ENCODE measurements at regions not wholly inside any gene's neighbourhood (a gene's known extent, or its start where the extent isn't known, plus 50 kb on each side); places are given as distances from the start of the nearest gene placed in this dataset.

DNA sequence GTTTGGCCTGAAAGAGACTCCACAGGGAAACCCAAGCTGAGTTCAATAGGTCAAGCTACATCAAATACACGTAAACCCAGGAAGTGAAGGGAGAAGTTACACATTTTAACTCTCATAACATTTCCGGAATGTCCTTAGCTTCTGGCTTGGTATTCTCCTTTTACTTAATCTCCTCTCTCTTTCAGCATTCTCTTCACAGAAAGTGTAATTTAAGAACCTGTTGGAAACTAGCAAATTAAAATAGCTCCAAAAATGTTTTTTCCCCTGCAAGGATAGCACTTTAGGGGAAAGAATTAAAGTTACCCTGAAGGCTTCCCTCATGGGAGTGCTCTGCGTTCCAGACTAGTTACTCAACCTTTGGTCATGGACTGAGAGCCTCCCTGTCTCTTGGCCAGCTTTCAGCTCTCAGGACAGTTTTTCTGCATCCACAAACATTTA lies 292.7 kb upstream of the TARS1 start (continued):
- TF ChIP-seq, protein P1, sequence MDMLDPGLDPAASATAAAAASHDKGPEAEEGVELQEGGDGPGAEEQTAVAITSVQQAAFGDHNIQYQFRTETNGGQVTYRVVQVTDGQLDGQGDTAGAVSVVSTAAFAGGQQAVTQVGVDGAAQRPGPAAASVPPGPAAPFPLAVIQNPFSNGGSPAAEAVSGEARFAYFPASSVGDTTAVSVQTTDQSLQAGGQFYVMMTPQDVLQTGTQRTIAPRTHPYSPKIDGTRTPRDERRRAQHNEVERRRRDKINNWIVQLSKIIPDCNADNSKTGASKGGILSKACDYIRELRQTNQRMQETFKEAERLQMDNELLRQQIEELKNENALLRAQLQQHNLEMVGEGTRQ (IDR thresholded peaks at IDR 0.05; ENCODE audit: borderline replicate concordance, low read depth, low read length): no peak
- no peak for TF ChIP-seq SMC3 (IDR thresholded peaks at IDR 0.05; ENCODE audit: low read depth, low read length)
- TF ChIP-seq SIN3A (IDR thresholded peaks at IDR 0.05; ENCODE audit: borderline replicate concordance, low read depth, low read length): no peak
- TF ChIP-seq YY1 (IDR thresholded peaks at IDR 0.05; ENCODE audit: low read depth): no peak
- 0 out of 2 replicates have a peak, but pooled peaks have one; percentile 10 for TF ChIP-seq MEF2A (IDR thresholded peaks at IDR 0.05; ENCODE audit: borderline replicate concordance, low read depth)
- no peak for TF ChIP-seq TAF1 (IDR thresholded peaks at IDR 0.05; ENCODE audit: borderline replicate concordance, low read depth, low read length)
- TF ChIP-seq RCOR1 (IDR thresholded peaks at IDR 0.05; ENCODE audit: low read length): no peak
- TF ChIP-seq ELF1 (IDR thresholded peaks at IDR 0.05): peak; percentile 71; the same call in 1 of the 2 replicates
- TF ChIP-seq, protein P2, sequence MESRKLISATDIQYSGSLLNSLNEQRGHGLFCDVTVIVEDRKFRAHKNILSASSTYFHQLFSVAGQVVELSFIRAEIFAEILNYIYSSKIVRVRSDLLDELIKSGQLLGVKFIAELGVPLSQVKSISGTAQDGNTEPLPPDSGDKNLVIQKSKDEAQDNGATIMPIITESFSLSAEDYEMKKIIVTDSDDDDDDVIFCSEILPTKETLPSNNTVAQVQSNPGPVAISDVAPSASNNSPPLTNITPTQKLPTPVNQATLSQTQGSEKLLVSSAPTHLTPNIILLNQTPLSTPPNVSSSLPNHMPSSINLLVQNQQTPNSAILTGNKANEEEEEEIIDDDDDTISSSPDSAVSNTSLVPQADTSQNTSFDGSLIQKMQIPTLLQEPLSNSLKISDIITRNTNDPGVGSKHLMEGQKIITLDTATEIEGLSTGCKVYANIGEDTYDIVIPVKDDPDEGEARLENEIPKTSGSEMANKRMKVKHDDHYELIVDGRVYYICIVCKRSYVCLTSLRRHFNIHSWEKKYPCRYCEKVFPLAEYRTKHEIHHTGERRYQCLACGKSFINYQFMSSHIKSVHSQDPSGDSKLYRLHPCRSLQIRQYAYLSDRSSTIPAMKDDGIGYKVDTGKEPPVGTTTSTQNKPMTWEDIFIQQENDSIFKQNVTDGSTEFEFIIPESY (IDR thresholded peaks at IDR 0.05; ENCODE audit: borderline replicate concordance, low read depth): no peak
- TF ChIP-seq, protein P3, sequence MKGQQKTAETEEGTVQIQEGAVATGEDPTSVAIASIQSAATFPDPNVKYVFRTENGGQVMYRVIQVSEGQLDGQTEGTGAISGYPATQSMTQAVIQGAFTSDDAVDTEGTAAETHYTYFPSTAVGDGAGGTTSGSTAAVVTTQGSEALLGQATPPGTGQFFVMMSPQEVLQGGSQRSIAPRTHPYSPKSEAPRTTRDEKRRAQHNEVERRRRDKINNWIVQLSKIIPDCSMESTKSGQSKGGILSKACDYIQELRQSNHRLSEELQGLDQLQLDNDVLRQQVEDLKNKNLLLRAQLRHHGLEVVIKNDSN (IDR thresholded peaks at IDR 0.05; ENCODE audit: borderline replicate concordance, low read depth): no peak
- TF ChIP-seq, protein P4, sequence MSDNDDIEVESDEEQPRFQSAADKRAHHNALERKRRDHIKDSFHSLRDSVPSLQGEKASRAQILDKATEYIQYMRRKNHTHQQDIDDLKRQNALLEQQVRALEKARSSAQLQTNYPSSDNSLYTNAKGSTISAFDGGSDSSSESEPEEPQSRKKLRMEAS (IDR thresholded peaks at IDR 0.05; ENCODE audit: low read depth): peak; percentile 34; the same call in 1 of the 2 replicates
- TF ChIP-seq NFIC (IDR thresholded peaks at IDR 0.05; ENCODE audit: borderline replicate concordance): peak; percentile 85

DNA sequence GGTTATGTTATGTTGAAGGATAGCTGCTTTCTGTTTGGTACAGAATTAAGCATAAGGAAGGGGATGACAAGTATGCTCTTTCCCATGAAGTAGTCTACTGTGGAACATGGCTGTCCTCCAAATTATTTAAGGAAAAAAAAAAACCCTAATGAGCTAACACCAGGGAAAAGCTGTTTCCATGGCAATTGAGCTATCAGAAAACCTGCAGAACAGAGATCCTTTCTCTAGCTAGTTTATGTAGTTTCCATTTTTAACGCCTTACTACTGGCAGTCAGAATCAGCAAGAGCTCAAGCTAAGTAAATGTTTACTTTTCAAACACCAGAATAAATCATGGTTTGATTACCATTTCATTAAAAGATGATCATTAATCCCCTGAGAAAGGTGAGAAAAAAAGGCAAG lies 287.4 kb upstream of the TARS1 start:
- H3K4me2 ChIP-seq: no peak overlapping the region
- no peak overlapping the region for H3K27ac ChIP-seq (ENCODE audit: low read depth in 2 of 2, low read length in 1 of 2)
- no peaks in the 10 kb centered on the region for H3K27me3 ChIP-seq (ENCODE audit: insufficient read depth)
- H3K4me1 ChIP-seq (ENCODE audit: control insufficient read depth in 1 of 2, insufficient read depth in 2 of 2, low read depth in 1 of 2, low read length in 1 of 2): 0 out of 4 replicates have a peak, but pooled peaks cover 0 to 6% of the 10 kb centered on the region in 2 experiments
- no peak overlapping the region for H2AFZ ChIP-seq (ENCODE audit: low read depth)
- H3K4me3 ChIP-seq (ENCODE audit: low read depth in 2 of 2, low read length in 1 of 2): no peak overlapping the region
- H3K36me3 ChIP-seq (replicated peaks in 1 of 2; ENCODE audit: control insufficient read depth in 1 of 2, insufficient read depth in 2 of 2, low read length in 1 of 2): no peaks in the 10 kb centered on the region
- POLR2A ChIA-PET: no interaction called here
- H3K79me2 ChIP-seq (ENCODE audit: insufficient read depth): no peaks in the 10 kb centered on the region
- H3K9me2 ChIP-seq: no peaks in the 10 kb centered on the region
- no peaks in the 10 kb centered on the region for H4K20me1 ChIP-seq (ENCODE audit: insufficient read depth)
- CTCF ChIA-PET: no interaction called here
- no peaks in the 10 kb centered on the region for H3K9me3 ChIP-seq
- no peak for DNase-seq
- H3K9ac ChIP-seq: no peak overlapping the region
- 28% methylated on average over 1 of the region's 1 CpG for WGBS (ENCODE audit: low lambda C conversion rate)
- H3F3A ChIP-seq (replicated peaks; ENCODE audit: insufficient read depth): peaks cover 17% of the 10 kb centered on the region
- TF ChIP-seq SMC3 (IDR thresholded peaks at IDR 0.05; ENCODE audit: low read depth, low read length) (no peak), SIN3A (IDR thresholded peaks at IDR 0.05; ENCODE audit: borderline replicate concordance, low read depth, low read length) (no peak), NRF1 (IDR thresholded peaks at IDR 0.05; ENCODE audit: low read depth, low read length) (no peak), POLR2AphosphoS5 (IDR thresholded peaks at IDR 0.05; ENCODE audit: low read depth, low read length) (no peak), FOXM1 (IDR thresholded peaks at IDR 0.05; ENCODE audit: low read depth) (no peak), EZH2phosphoT487 (IDR thresholded peaks at IDR 0.05; ENCODE audit: borderline replicate concordance, low read depth) (no peak), TAF1 (IDR thresholded peaks at IDR 0.05; ENCODE audit: borderline replicate concordance, low read depth, low read length) (no peak), EP300 (IDR thresholded peaks at IDR 0.05; ENCODE audit: borderline replicate concordance in 1 of 2, low read depth in 1 of 2, low read length in 1 of 2) (no peak), YY1 (IDR thresholded peaks at IDR 0.05; ENCODE audit: low read depth) (no peak), FOXJ3 (CRISPR knock-in tag; IDR thresholded peaks at IDR 0.05) (no peak), CHD2 (IDR thresholded peaks at IDR 0.05; ENCODE audit: low read length, partially characterized antibody) (no peak), TCF12 (IDR thresholded peaks at IDR 0.05) (no peak)
- TF ChIP-seq, protein P5, sequence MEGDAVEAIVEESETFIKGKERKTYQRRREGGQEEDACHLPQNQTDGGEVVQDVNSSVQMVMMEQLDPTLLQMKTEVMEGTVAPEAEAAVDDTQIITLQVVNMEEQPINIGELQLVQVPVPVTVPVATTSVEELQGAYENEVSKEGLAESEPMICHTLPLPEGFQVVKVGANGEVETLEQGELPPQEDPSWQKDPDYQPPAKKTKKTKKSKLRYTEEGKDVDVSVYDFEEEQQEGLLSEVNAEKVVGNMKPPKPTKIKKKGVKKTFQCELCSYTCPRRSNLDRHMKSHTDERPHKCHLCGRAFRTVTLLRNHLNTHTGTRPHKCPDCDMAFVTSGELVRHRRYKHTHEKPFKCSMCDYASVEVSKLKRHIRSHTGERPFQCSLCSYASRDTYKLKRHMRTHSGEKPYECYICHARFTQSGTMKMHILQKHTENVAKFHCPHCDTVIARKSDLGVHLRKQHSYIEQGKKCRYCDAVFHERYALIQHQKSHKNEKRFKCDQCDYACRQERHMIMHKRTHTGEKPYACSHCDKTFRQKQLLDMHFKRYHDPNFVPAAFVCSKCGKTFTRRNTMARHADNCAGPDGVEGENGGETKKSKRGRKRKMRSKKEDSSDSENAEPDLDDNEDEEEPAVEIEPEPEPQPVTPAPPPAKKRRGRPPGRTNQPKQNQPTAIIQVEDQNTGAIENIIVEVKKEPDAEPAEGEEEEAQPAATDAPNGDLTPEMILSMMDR (IDR thresholded peaks at IDR 0.05): no peak
- TF ChIP-seq, protein P6, sequence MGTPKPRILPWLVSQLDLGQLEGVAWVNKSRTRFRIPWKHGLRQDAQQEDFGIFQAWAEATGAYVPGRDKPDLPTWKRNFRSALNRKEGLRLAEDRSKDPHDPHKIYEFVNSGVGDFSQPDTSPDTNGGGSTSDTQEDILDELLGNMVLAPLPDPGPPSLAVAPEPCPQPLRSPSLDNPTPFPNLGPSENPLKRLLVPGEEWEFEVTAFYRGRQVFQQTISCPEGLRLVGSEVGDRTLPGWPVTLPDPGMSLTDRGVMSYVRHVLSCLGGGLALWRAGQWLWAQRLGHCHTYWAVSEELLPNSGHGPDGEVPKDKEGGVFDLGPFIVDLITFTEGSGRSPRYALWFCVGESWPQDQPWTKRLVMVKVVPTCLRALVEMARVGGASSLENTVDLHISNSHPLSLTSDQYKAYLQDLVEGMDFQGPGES (IDR thresholded peaks at IDR 0.05; ENCODE audit: low read depth, low read length): no peak
